Ascending aorta (tissue), 2 donors: ENCODE measurements at regions not wholly inside any gene's neighbourhood (a gene's known extent, or its start where the extent isn't known, plus 50 kb on each side); places are given as distances from the start of the nearest gene placed in this dataset.

ENCODE experiments used
- DNase-seq, 2 donors: peaks; one replicate each; pipeline ENCODE4 v3.0.0-alpha.2; 2019; ENCODE audit warnings: low spot score in 2 of 2
- H3K27ac ChIP-seq, 2 donors: fragments of 200-600 bp; sonication (generic); one replicate each; pipeline ENCODE4 v1.5.1; 2016 to 2017; ENCODE audit warnings: mild to moderate bottlenecking in 1 of 2
- H3K27me3 ChIP-seq: fragments of 200-600 bp; sonication (generic); one replicate; pipeline ENCODE4 v1.5.1; 2017
- H3K36me3 ChIP-seq, 2 donors: fragments of 200-600 bp; sonication (generic); one replicate each; pipeline ENCODE4 v1.5.1; 2016
- H3K4me1 ChIP-seq, 2 donors: fragments of 200-600 bp; sonication (generic); one replicate each; pipeline ENCODE4 v1.5.1; 2016 to 2017; ENCODE audit warnings: mild to moderate bottlenecking in 1 of 2
- H3K4me3 ChIP-seq, 2 donors: fragments of 200-600 bp; sonication (generic); one replicate each; pipeline ENCODE4 v1.5.1; 2016 to 2017; ENCODE audit warnings: mild to moderate bottlenecking in 1 of 2
- H3K9me3 ChIP-seq, 2 donors: fragments of 200-600 bp; sonication (generic); one replicate each; pipeline ENCODE4 v1.5.1; 2016
- CTCF ChIP-seq, 3 experiments: fragments of 200-600 bp in 2 of 3; fragments of 450-650 bp in 1 of 3; sonication (generic) in 2 of 3; IDR thresholded peaks; one replicate each; pipeline ENCODE4 v1.5.1; 2016 to 2019; ENCODE audit warnings: antibody characterized with exemption in 3 of 3, mild to moderate bottlenecking in 1 of 3, moderate library complexity in 1 of 3
- intact Hi-C: fragments of 100-400 bp; cut with DNase I; formaldehyde crosslinking; loops from one replicate; pipeline ENCODE4 v1.15.1; 2023

- no peak for TF ChIP-seq CTCF (IDR thresholded peaks at IDR 0.05)
- Histone ChIP-seq H3K36me3 (no peaks in the 10 kb centered on the region), H3K4me3 (no peak overlapping the region), H3K27me3 (no peaks in the 10 kb centered on the region), H3K4me1 (no peaks in the 10 kb centered on the region), H3K9me3 (no peaks in the 10 kb centered on the region), H3K27ac (no peak overlapping the region)
- DNase-seq = no peak
- intact Hi-C loops = no loop called here
Observed at GRCh38 chr2:146659976-146660375, 1184.9 kb upstream of the ACVR2A start.

DNA sequence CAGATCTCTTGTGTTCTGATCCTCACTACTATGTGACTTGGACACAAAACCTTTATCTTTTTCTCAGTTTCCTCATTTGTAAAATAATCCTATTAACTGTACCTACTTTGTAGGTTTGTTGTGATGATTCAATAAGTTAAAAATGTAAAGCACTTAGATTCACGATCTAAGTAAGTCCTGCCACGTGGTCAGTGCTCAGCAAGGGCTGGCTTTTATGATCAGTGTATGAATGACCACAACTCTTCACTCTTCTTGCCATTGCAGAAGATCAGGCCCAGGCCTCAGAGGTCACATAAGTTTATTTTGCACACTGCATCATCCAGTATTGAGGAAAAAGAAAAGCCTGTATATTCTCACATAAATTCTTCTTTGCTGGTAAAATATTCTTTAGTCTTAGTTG, 1192.5 kb upstream of the ACVR2A start:
- Histone ChIP-seq H3K9me3 (no peaks in the 10 kb centered on the region), H3K4me1 (no peaks in the 10 kb centered on the region), H3K27me3 (no peaks in the 10 kb centered on the region), H3K27ac (no peak overlapping the region), H3K4me3 (no peak overlapping the region), H3K36me3 (no peaks in the 10 kb centered on the region)
- no peak for TF ChIP-seq CTCF (IDR thresholded peaks at IDR 0.05)
- intact Hi-C loops = no loop called here
- DNase-seq = no peak

DNA sequence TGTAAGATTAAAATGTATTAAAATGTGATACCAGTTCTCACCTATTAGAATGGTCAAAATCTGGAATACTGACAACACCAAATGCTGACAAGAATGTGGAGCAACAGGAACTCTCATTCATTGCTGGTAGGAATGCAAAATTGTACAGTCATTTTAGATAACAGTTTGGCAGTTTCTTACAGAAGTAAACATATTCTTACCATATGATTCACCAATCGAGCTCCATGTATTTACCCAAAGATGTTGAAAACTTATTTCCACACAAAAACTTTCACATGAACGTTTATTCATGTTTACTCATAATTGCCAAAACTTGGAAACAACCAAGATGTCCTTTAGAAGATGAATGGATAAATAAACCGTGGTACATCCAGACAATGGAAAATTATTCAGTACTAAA, 1193.5 kb upstream of the ACVR2A start:
- H3K9me3 ChIP-seq = no peaks in the 10 kb centered on the region
- no peaks in the 10 kb centered on the region for H3K4me1 ChIP-seq
- intact Hi-C loops = no loop called here
- no peak for DNase-seq
- H3K27ac ChIP-seq = no peak overlapping the region
- H3K27me3 ChIP-seq = no peaks in the 10 kb centered on the region
- no peaks in the 10 kb centered on the region for H3K36me3 ChIP-seq
- H3K4me3 ChIP-seq = no peak overlapping the region
- TF ChIP-seq CTCF (IDR thresholded peaks at IDR 0.05) = no peak

GRCh38 chr2:146642066-146642465, 1202.8 kb upstream of the ACVR2A start:
- DNase-seq = no peak
- intact Hi-C loops = no loop called here
- no peaks in the 10 kb centered on the region for H3K36me3 ChIP-seq
- H3K27ac ChIP-seq = no peak overlapping the region
- H3K4me1 ChIP-seq = no peaks in the 10 kb centered on the region
- no peaks in the 10 kb centered on the region for H3K9me3 ChIP-seq
- H3K4me3 ChIP-seq = no peak overlapping the region
- H3K27me3 ChIP-seq = no peaks in the 10 kb centered on the region
- no peak for TF ChIP-seq CTCF (IDR thresholded peaks at IDR 0.05)

GRCh38 chr2:146634230-146635097, 1210.4 kb upstream of the ACVR2A start:
- no peaks in the 10 kb centered on the region for H3K27me3 ChIP-seq
- H3K4me3 ChIP-seq = no peak overlapping the region
- intact Hi-C loops = no loop called here
- no peak overlapping the region for H3K27ac ChIP-seq
- no peaks in the 10 kb centered on the region for H3K4me1 ChIP-seq
- TF ChIP-seq CTCF (IDR thresholded peaks at IDR 0.05) = no peak
- H3K36me3 ChIP-seq = no peaks in the 10 kb centered on the region
- H3K9me3 ChIP-seq = no peaks in the 10 kb centered on the region
- no peak for DNase-seq
